ENCODE measurements at regions not wholly inside any gene's neighbourhood (a gene's known extent, or its start where the extent isn't known, plus 50 kb on each side); places are given as distances from the start of the nearest gene placed in this dataset.
"Not testable (repeated sequence)": the region's sequence is repeated elsewhere in the genome, so short reads cannot be mapped to it uniquely, and the experiment has no call there.

DNA sequence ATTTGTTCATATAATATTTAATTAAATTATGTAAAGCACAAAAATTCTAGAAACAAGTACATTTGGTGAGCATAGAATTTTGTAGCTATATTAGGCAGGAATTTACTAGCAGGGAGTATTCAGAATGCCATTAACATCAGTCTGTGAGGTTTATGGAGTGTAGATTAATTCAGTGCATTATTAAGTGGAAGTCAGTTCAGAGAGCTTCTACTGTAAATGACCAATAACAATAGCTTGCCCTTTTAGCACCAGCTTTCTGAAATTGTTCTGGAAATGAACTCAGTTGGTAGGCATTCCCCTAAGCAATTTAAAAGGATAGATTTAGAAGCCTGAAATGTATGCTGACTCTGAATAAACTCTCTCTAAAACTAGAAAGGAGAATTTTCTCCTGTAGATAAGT, 208.2 kb upstream of the CNTNAP5 start:
- H3K27me3 Mint-ChIP-seq (ENCODE audit: low read depth), result no peaks in the 10 kb centered on the region
- no peak overlapping the region for H3K27ac Mint-ChIP-seq
- intact Hi-C loops (cut with micrococcal nuclease), result no loop called here
- CTCF ChIA-PET, result interaction anchor here (0.6 kb wide), 1 partner anchor 223 kb away, joined by 3 read pairs; no protein-coding TSS in a partner anchor
- no peaks in the 10 kb centered on the region for H3K36me3 Mint-ChIP-seq (ENCODE audit: low read depth)
- DNase-seq, result no peak
- H3K4me1 Mint-ChIP-seq (ENCODE audit: low read depth), result no peaks in the 10 kb centered on the region
- H3K4me3 Mint-ChIP-seq, result no peak overlapping the region
- H3K9me3 Mint-ChIP-seq, result peaks cover 3% of the 10 kb centered on the region

DNA sequence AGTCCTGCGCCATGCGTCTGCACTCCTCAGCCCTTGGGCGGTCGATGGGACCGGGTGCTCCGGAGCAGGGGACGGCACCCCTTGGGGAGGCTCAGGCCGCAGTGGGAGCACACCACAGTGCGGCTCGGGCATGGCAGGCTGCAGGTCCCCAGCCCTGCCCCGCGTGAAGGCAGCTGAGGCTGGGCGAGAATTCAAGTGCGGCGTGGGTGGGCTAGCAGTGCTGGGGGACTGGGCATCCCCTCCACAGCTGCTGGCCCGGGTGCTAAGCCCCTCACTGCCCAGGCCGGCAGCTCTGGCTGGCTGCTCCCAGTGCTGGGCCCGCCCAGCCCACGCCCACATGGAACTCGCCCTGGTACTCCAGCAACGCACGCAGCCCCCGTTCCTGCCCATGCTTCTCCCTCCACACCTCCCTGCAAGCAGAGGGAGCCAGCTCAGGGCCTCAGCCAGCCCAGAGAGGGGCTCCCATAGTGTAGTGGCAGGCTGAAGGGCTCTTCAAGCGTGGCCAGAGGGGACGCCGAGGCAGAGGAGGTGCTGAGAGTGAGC, 198.3 kb upstream of the CNTNAP5 start:
- Mint-ChIP-seq H3K4me1 (ENCODE audit: low read depth) (no peaks in the 10 kb centered on the region), H3K27ac (no peak overlapping the region), H3K9me3 (peaks cover 12% of the 10 kb centered on the region), H3K36me3 (ENCODE audit: low read depth) (no peaks in the 10 kb centered on the region), H3K27me3 (ENCODE audit: low read depth) (no peaks in the 10 kb centered on the region), H3K4me3 (no peak overlapping the region)
- no peak for DNase-seq
- intact Hi-C loops (cut with micrococcal nuclease), result no loop called here
- CTCF ChIA-PET, result no interaction called here

GRCh38 chr2:123839326-123839725, 185.8 kb upstream of the CNTNAP5 start:
- Mint-ChIP-seq H3K4me1 (ENCODE audit: low read depth) (no peaks in the 10 kb centered on the region), H3K27me3 (ENCODE audit: low read depth) (no peaks in the 10 kb centered on the region), H3K27ac (no peak overlapping the region)

DNA sequence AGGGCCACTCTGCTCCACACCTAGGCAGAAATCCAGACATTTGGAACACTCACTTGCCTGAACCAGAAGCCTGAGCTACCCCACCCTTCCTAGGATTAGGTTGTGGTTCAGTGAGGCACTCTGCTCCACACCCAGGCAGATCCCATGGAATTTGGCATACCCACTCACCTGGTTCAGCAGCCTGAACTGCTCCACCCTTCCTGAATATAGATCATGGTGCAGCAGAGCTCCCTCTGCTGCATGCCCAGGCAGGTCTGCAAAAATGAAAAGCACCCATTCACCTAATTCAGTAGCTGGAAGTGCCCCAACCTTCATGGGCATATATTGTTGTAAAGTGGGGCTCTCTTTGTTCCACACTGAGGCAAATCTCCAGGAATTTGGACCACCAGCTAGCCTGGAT, 185.1 kb upstream of the CNTNAP5 start:
- Mint-ChIP-seq H3K27ac (no peak overlapping the region), H3K4me3 (no peak overlapping the region)
- DNase-seq, result no peak

More at GRCh38 chr2:123839326-123839725, 185.8 kb upstream of the CNTNAP5 start:
- intact Hi-C loops (cut with micrococcal nuclease), result no loop called here
- CTCF ChIA-PET, result no interaction called here
- peaks cover 12% of the 10 kb centered on the region for H3K9me3 Mint-ChIP-seq
- no peaks in the 10 kb centered on the region for H3K36me3 Mint-ChIP-seq (ENCODE audit: low read depth)
- DNase-seq, result no peak
- H3K4me3 Mint-ChIP-seq, result no peak overlapping the region

GRCh38 chr2:123840574-123840973, 184.5 kb upstream of the CNTNAP5 start:
- H3K27ac Mint-ChIP-seq, result no peak overlapping the region
- peaks cover 12% of the 10 kb centered on the region for H3K9me3 Mint-ChIP-seq

More for the DNA sequence above, 185.1 kb upstream of the CNTNAP5 start:
- CTCF ChIA-PET, result no interaction called here
- Mint-ChIP-seq H3K27me3 (ENCODE audit: low read depth) (no peaks in the 10 kb centered on the region), H3K9me3 (peaks cover 12% of the 10 kb centered on the region), H3K4me1 (ENCODE audit: low read depth) (no peaks in the 10 kb centered on the region), H3K36me3 (ENCODE audit: low read depth) (no peaks in the 10 kb centered on the region)
- intact Hi-C loops (cut with micrococcal nuclease), result no loop called here

DNA sequence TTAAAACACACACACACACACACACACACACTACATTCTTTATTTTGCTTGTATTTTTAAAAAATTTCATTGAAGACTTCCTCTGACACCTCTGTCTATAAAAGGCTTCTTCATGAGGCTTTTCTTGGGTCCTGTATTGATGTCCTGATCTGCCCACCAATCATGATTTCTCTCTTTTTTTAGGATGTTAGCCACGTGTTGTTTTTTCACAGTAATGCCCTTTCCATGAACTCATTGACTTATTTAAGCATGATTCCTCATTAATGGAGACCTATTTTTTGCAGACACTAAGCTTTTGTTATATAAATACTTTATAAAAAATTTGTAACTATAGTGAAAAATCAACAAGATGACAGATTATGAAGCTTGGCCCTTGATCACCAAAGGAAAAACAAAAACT, 173.8 kb upstream of the CNTNAP5 start:
- H3K27ac Mint-ChIP-seq, result no peak overlapping the region
- DNase-seq, result no peak
- H3K36me3 Mint-ChIP-seq (ENCODE audit: low read depth), result peaks cover 1% of the 10 kb centered on the region
- CTCF ChIA-PET, result no interaction called here
- no peak overlapping the region for H3K4me3 Mint-ChIP-seq
- no peaks in the 10 kb centered on the region for H3K27me3 Mint-ChIP-seq (ENCODE audit: low read depth)
- H3K4me1 Mint-ChIP-seq (ENCODE audit: low read depth), result no peaks in the 10 kb centered on the region
- intact Hi-C loops (cut with micrococcal nuclease), result no loop called here
- H3K9me3 Mint-ChIP-seq, result peaks cover 19% of the 10 kb centered on the region

More at GRCh38 chr2:123840574-123840973, 184.5 kb upstream of the CNTNAP5 start:
- Mint-ChIP-seq H3K27me3 (ENCODE audit: low read depth) (no peaks in the 10 kb centered on the region), H3K4me1 (ENCODE audit: low read depth) (no peaks in the 10 kb centered on the region), H3K4me3 (no peak overlapping the region), H3K36me3 (ENCODE audit: low read depth) (no peaks in the 10 kb centered on the region)
- intact Hi-C loops (cut with micrococcal nuclease), result no loop called here
- CTCF ChIA-PET, result no interaction called here
- no peak for DNase-seq

DNA sequence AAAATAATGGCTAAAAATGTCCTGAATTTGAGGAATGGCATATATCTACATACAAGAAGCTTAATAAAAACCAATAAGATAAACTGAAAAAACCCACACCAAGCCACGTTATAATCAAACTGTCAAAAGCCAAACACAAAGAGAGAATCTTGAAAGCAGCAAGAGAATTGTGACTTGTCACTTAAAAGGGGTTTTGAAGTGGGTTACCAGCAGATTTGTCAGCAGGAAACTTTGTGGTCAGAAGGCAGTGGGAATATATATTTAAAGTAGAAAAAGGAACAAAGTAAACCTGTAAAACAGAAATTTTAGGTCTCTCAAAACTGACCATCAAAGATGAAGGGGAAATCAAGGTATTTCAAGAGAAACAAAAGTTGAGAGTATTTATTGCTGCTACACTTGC, 171.9 kb upstream of the CNTNAP5 start:
- Mint-ChIP-seq H3K4me3 (no peak overlapping the region), H3K27me3 (ENCODE audit: low read depth) (no peaks in the 10 kb centered on the region), H3K9me3 (peaks cover 21% of the 10 kb centered on the region), H3K27ac (no peak overlapping the region), H3K4me1 (ENCODE audit: low read depth) (no peaks in the 10 kb centered on the region), H3K36me3 (ENCODE audit: low read depth) (peaks cover 1% of the 10 kb centered on the region)
- CTCF ChIA-PET, result no interaction called here
- no peak for DNase-seq
- intact Hi-C loops (cut with micrococcal nuclease), result no loop called here

DNA sequence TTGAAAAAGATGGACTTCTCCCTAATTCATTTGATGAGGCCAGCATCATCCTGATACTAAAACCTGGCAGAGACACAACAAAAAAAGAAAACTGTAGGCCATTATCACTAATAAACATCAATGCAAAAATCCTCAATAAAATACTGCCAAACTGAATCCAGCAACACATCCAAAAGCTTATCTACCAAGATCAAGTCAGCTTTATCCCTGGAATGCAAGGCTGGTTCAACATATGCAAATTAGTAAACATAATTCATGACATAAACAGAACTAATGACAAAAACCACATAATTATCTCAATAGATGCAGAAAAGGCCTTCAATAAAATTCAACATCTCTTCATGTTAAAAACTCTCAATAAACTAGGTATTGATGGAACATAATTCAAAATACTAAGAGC, 166.1 kb upstream of the CNTNAP5 start:
- H3K27ac Mint-ChIP-seq; CTCF ChIA-PET; DNase-seq; H3K27me3 Mint-ChIP-seq (ENCODE audit: low read depth); H3K4me1 Mint-ChIP-seq (ENCODE audit: low read depth); H3K4me3 Mint-ChIP-seq; intact Hi-C loops (cut with micrococcal nuclease); H3K36me3 Mint-ChIP-seq (ENCODE audit: low read depth): not testable (repeated sequence)
- H3K9me3 Mint-ChIP-seq, result peaks cover 27% of the 10 kb centered on the region

GRCh38 chr2:123864416-123864815, 160.7 kb upstream of the CNTNAP5 start:
- Mint-ChIP-seq H3K36me3 (ENCODE audit: low read depth) (no peaks in the 10 kb centered on the region), H3K4me3 (no peak overlapping the region), H3K9me3 (peaks cover 12% of the 10 kb centered on the region), H3K27ac (no peak overlapping the region), H3K4me1 (ENCODE audit: low read depth) (no peaks in the 10 kb centered on the region), H3K27me3 (ENCODE audit: low read depth) (no peaks in the 10 kb centered on the region)
- no peak for DNase-seq
- intact Hi-C loops (cut with micrococcal nuclease), result no loop called here
- CTCF ChIA-PET, result no interaction called here

- H3K36me3 Mint-ChIP-seq (ENCODE audit: low read depth), result no peaks in the 10 kb centered on the region
- H3K4me1 Mint-ChIP-seq (ENCODE audit: low read depth), result no peaks in the 10 kb centered on the region
- no peak overlapping the region for H3K4me3 Mint-ChIP-seq
Observed at GRCh38 chr2:123870206-123870880, 154.7 kb upstream of the CNTNAP5 start.

DNA sequence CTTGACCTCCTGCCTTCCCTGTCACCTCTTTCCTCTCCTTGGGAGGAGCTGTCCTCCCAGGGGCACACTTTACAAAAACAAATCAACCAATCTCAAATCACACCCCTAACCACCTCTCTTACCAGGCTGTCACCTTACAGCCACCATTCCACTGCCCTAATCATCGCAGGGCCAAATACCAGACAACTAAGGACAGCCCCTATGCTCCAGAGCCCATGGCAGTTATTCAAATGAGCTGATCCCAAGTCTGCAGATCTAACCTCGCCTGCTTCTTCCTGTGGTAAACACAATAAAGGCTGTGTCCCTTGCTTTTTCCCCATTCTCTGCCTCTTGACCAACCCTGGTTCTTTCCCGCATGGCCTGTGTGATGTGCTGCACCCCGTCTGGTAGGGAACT, 154.2 kb upstream of the CNTNAP5 start:
- Mint-ChIP-seq H3K27me3 (ENCODE audit: low read depth) (no peaks in the 10 kb centered on the region), H3K27ac (no peak overlapping the region)
- DNase-seq, result no peak

More at GRCh38 chr2:123870206-123870880, 154.7 kb upstream of the CNTNAP5 start:
- peaks cover 2% of the 10 kb centered on the region for H3K9me3 Mint-ChIP-seq
- DNase-seq, result no peak
- intact Hi-C loops (cut with micrococcal nuclease), result no loop called here
- CTCF ChIA-PET, result no interaction called here
- H3K27ac Mint-ChIP-seq, result no peak overlapping the region
- H3K27me3 Mint-ChIP-seq (ENCODE audit: low read depth), result no peaks in the 10 kb centered on the region

DNA sequence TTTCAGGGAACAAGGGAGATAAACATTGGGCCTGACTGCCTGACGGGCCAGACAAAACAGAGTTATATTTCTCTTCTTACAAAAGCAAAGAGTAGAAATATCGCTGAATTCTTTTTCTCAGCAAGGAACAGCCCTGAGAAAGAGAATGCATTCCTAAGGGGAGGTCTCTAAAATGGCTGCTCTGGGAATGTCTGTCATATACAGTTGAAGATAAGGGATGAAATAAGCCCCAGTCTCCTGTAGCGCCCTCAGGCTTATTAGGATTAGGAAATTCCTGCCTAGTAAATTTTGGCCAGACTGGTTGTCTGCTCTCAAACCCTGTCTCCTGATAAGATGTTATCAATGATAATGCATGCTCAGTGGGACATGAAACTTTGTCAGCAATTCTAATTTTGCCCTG, 134.9 kb upstream of the CNTNAP5 start:
- H3K27ac Mint-ChIP-seq, result no peak overlapping the region
- no peaks in the 10 kb centered on the region for H3K27me3 Mint-ChIP-seq (ENCODE audit: low read depth)
- CTCF ChIA-PET, result no interaction called here
- DNase-seq, result no peak
- no peaks in the 10 kb centered on the region for H3K4me1 Mint-ChIP-seq (ENCODE audit: low read depth)
- H3K9me3 Mint-ChIP-seq, result peaks cover 24% of the 10 kb centered on the region
- H3K36me3 Mint-ChIP-seq (ENCODE audit: low read depth), result no peaks in the 10 kb centered on the region
- intact Hi-C loops (cut with micrococcal nuclease), result no loop called here
- no peak overlapping the region for H3K4me3 Mint-ChIP-seq

More for the DNA sequence above, 154.2 kb upstream of the CNTNAP5 start:
- Mint-ChIP-seq H3K4me1 (ENCODE audit: low read depth) (no peaks in the 10 kb centered on the region), H3K9me3 (peaks cover 2% of the 10 kb centered on the region), H3K36me3 (ENCODE audit: low read depth) (no peaks in the 10 kb centered on the region), H3K4me3 (no peak overlapping the region)
- intact Hi-C loops (cut with micrococcal nuclease), result no loop called here
- CTCF ChIA-PET, result no interaction called here

DNA sequence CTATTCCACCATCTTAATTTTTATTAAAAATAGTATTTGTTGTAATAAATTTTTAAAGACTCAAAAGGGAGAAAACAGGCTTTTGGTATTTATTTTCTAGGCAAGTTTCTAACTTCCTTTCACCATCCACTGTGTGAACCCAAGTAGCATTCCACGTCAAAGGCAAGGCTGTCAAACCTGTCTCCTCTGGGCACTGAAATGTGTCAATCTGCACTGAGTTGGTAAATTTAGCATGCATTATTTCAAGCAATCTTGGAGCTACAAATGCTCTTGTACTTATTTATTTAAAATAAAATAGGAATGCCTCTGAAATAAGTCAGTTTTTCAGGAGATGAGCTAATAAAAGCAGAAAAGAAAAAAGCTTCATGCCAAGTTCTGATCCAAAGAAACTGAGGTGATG, 130.9 kb upstream of the CNTNAP5 start:
- no peak overlapping the region for H3K27ac Mint-ChIP-seq
- DNase-seq, result no peak
- intact Hi-C loops (cut with micrococcal nuclease), result no loop called here
- H3K36me3 Mint-ChIP-seq (ENCODE audit: low read depth), result no peaks in the 10 kb centered on the region
- H3K27me3 Mint-ChIP-seq (ENCODE audit: low read depth), result no peaks in the 10 kb centered on the region
- peaks cover 14% of the 10 kb centered on the region for H3K9me3 Mint-ChIP-seq
- no peak overlapping the region for H3K4me3 Mint-ChIP-seq
- CTCF ChIA-PET, result no interaction called here
- no peaks in the 10 kb centered on the region for H3K4me1 Mint-ChIP-seq (ENCODE audit: low read depth)

All from activated naive CD4-positive, alpha-beta T cell treated with anti-CD3 and anti-CD28 coated beads for 36 hours (primary cell).